KMS-11 (cell line): ENCODE measurements at regions not wholly inside any gene's neighbourhood (a gene's known extent, or its start where the extent isn't known, plus 50 kb on each side); places are given as distances from the start of the nearest gene placed in this dataset.

Experiments used
- H2AFZ ChIP-seq: fragments of 200-600 bp; sonication (generic); 2 replicates; pipeline ENCODE4 v1.6.1; 2016; ENCODE audit warnings: antibody characterized with exemption, mixed run types, low read depth
- H3K27ac ChIP-seq: fragments of 200-600 bp; sonication (generic); 2 replicates; pipeline ENCODE4 v1.6.1; 2016; ENCODE audit warnings: mild to moderate bottlenecking, mixed run types
- H3K27me3 ChIP-seq: fragments of 200-600 bp; sonication (generic); 2 replicates; pipeline ENCODE4 v1.6.1; 2017; ENCODE audit warnings: mild to moderate bottlenecking, low read depth, mixed run types, moderate library complexity; ENCODE audit not compliant: insufficient read depth
- H3K36me3 ChIP-seq: fragments of 200-600 bp; sonication (generic); 2 replicates; pipeline ENCODE4 v1.6.1; 2017; ENCODE audit warnings: mild to moderate bottlenecking, mixed run types; ENCODE audit not compliant: insufficient read depth
- H3K4me1 ChIP-seq: fragments of 200-600 bp; sonication (generic); 2 replicates; pipeline ENCODE4 v1.6.1; 2016; ENCODE audit warnings: mild to moderate bottlenecking, low read depth, mixed run types; ENCODE audit not compliant: poor library complexity, severe bottlenecking
- H3K4me2 ChIP-seq: fragments of 200-600 bp; sonication (generic); 2 replicates; pipeline ENCODE4 v1.7.0; 2016; ENCODE audit warnings: mild to moderate bottlenecking, mixed run types
- H3K4me3 ChIP-seq: fragments of 200-600 bp; sonication (generic); IDR thresholded peaks from 2 replicates; pipeline ENCODE4 v1.6.1; 2017; ENCODE audit warnings: low read depth, low read length, mixed read lengths; ENCODE audit not compliant: insufficient read depth
- H3K79me2 ChIP-seq: fragments of 200-600 bp; sonication (generic); 2 replicates; pipeline ENCODE4 v1.6.1; 2016; ENCODE audit warnings: low read depth, mixed run types; ENCODE audit not compliant: insufficient read depth
- H3K9ac ChIP-seq: fragments of 200-600 bp; sonication (generic); 2 replicates; pipeline ENCODE4 v1.6.1; 2016; ENCODE audit warnings: mild to moderate bottlenecking, mixed run types
- H4K20me1 ChIP-seq: fragments of 200-600 bp; sonication (generic); 2 replicates; pipeline ENCODE4 v1.6.1; 2016; ENCODE audit warnings: mild to moderate bottlenecking, mixed run types; ENCODE audit not compliant: insufficient read depth
- CTCF ChIP-seq: fragments of 200-600 bp; sonication (generic); conservative IDR thresholded peaks from 2 replicates; pipeline ENCODE4 v1.6.1; 2017; ENCODE audit warnings: low read depth, mild to moderate bottlenecking, antibody characterized with exemption, low read length, moderate library complexity, mixed read lengths

GRCh38 chr5:15263942-15264341, 236.0 kb upstream of the FBXL7 start:
- H3K4me2 ChIP-seq: no peak overlapping the region
- no peak overlapping the region for H2AFZ ChIP-seq
- no peaks in the 10 kb centered on the region for H3K79me2 ChIP-seq
- H3K9ac ChIP-seq: no peak overlapping the region
- H3K27me3 ChIP-seq: no peaks in the 10 kb centered on the region
- TF ChIP-seq CTCF: no peak
- no peaks in the 10 kb centered on the region for H3K36me3 ChIP-seq
- no peak overlapping the region for H3K27ac ChIP-seq
- no peaks in the 10 kb centered on the region for H3K4me1 ChIP-seq
- no peak overlapping the region for H3K4me3 ChIP-seq
- no peaks in the 10 kb centered on the region for H4K20me1 ChIP-seq

DNA sequence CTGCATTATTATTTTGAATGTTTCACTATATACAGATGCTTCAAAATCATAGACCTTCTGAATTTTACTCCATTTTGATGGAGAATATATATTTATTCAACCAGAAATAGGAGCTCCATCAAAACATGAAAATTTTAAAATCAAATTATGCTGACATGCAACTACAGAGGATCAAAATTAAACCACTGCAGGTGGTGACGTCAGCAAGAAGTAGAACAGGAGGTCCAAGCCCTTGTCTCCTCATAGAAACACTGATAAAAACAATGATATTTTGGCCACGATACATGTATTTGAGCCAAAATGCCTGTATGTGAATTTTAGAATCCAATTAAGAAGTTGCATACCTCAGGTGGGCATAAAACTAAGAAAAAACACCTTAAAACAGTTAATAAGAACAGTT, 236.6 kb upstream of the FBXL7 start:
- Histone ChIP-seq H4K20me1 (no peaks in the 10 kb centered on the region), H3K36me3 (no peaks in the 10 kb centered on the region), H2AFZ (no peak overlapping the region), H3K27ac (no peak overlapping the region), H3K9ac (no peak overlapping the region), H3K27me3 (no peaks in the 10 kb centered on the region), H3K79me2 (no peaks in the 10 kb centered on the region), H3K4me1 (no peaks in the 10 kb centered on the region), H3K4me2 (no peak overlapping the region), H3K4me3 (no peak overlapping the region)
- no peak for TF ChIP-seq CTCF

DNA sequence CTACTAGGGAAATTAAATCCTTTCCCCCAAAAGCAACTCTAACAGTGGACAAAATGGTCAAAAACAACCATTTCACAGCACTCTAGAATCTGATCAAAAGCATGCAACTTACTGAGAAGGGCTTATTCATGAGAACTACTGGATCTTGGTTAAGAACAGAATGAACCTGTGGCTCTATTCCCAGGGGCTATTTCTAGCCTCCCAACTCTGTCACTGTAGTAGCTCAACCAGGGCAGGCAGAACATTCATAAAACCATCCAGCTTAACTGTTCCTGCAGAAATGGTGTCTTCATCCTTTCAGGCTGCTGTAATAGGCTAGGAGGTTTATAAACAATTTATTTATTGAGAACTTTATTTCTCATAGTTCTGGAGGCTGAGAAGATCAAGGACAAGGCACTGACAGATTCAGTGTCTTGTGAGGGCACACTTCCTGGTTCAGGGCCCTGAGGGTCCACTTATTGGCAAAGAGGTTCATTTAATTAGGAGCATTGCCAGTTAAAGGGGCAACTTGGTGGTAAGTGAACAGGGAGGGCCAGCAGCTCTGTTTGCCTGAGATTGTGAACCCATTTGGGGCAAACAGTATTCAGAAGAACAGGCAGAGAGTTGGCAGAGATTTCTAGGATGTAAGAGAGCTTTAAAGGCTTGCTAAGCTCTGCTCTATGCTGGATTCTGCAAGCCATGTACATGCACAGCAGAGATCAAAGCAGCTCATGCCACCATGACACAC, 238.5 kb upstream of the FBXL7 start:
- Histone ChIP-seq H3K36me3 (no peaks in the 10 kb centered on the region), H2AFZ (no peak overlapping the region), H3K4me2 (no peak overlapping the region), H3K4me3 (no peak overlapping the region), H4K20me1 (no peaks in the 10 kb centered on the region), H3K79me2 (no peaks in the 10 kb centered on the region), H3K4me1 (no peaks in the 10 kb centered on the region), H3K9ac (no peak overlapping the region), H3K27ac (no peak overlapping the region), H3K27me3 (no peaks in the 10 kb centered on the region)
- TF ChIP-seq CTCF: no peak

DNA sequence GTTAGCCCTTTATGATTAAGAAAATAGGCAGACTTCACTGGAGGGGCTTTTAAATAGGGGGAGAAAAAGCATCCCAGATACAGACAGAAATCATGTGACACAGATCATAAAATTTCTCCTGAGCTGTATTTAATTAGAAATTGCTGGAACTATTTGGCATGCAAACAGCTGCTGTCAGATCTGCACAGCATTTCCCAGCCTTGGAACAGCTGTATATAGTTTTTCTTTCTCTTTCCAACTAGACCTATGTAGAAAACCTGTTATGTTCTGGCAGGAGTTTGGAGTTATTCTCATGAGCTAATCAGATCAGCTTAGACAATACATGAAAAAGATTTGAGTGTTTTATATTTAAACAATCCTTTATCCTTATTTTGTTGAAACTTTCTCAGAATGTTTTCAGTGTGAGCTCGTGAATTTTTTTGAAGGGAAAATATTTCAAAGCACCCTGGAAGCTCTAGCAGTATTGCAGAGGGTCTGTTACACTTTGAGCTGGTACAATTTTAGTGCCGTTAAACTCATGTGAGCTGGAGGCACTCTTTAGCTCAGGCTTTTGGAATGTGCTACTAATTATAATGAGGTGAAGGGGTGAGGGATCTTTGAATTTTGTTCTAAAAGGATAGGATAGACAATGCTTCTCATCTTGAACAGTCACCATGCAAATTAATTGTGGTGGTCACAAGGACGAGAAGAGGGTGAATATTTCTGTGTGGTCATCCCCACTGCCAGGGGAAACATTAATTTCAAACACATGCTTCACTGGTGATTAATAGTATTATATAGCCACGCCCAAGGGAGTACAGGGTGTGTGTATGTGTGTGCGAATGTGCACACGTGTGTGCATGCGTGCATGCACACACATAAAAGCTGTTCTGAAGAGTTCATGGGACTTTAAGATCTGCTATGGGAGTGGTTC, 239.4 kb upstream of the FBXL7 start:
- H4K20me1 ChIP-seq: no peaks in the 10 kb centered on the region
- H3K4me1 ChIP-seq: no peaks in the 10 kb centered on the region
- H3K27me3 ChIP-seq: no peaks in the 10 kb centered on the region
- no peak for TF ChIP-seq CTCF
- no peaks in the 10 kb centered on the region for H3K36me3 ChIP-seq
- no peak overlapping the region for H3K9ac ChIP-seq
- no peak overlapping the region for H3K4me3 ChIP-seq
- H3K79me2 ChIP-seq: no peaks in the 10 kb centered on the region
- no peak overlapping the region for H2AFZ ChIP-seq
- H3K27ac ChIP-seq: no peak overlapping the region
- H3K4me2 ChIP-seq: no peak overlapping the region
